ENCODE measurements at regions not wholly inside any gene's neighbourhood (a gene's known extent, or its start where the extent isn't known, plus 50 kb on each side); places are given as distances from the start of the nearest gene placed in this dataset.

GRCh38 chr11:23931443-23931842, 565.4 kb upstream of the LUZP2 start:
- TF ChIP-seq POLR2A (IDR thresholded peaks at IDR 0.05) (no peak), CTCF (IDR thresholded peaks at IDR 0.05) (no peak)
